Lower leg skin (tissue), 4 donors: ENCODE measurements at regions not wholly inside any gene's neighbourhood (a gene's known extent, or its start where the extent isn't known, plus 50 kb on each side); places are given as distances from the start of the nearest gene placed in this dataset.

Experiments used
- DNase-seq, 2 donors: peaks; one replicate each; pipeline ENCODE4 v3.0.0-alpha.2; 2019; ENCODE audit warnings: low spot score in 2 of 2
- H3K4me3 ChIP-seq: fragments of 200-600 bp; sonication (generic); 2 replicates; pipeline ENCODE4 v1.5.1; 2017; ENCODE audit warnings: mild to moderate bottlenecking, low read depth; ENCODE audit not compliant: poor library complexity, severe bottlenecking
- POLR2A ChIP-seq, 2 donors: fragments of 450-650 bp; IDR thresholded peaks; one replicate each; pipeline ENCODE4 v1.6.1; 2016 to 2017; ENCODE audit warnings: antibody characterized with exemption in 2 of 2, mild to moderate bottlenecking in 1 of 2, moderate library complexity in 1 of 2
- WGBS, 2 donors: methylation state at CpG; one replicate each; pipeline ENCODE4 v1.1.5; 2018; 5-methylcytosine and 5-hydroxymethylcytosine counted together
- intact Hi-C: fragments of 100-400 bp; cut with DNase I; formaldehyde crosslinking; loops from one replicate; pipeline ENCODE4 v1.15.0; 2023; ENCODE audit warnings: low total_unique reads
- TF ChIP-seq, protein P1 (sequence below), 3 donors: fragments of 450-650 bp; IDR thresholded peaks; one replicate each; pipeline ENCODE4 v1.5.1; 2016; ENCODE audit warnings: antibody characterized with exemption in 3 of 3, mild to moderate bottlenecking in 3 of 3, moderate library complexity in 2 of 3

- TF ChIP-seq, protein P1, sequence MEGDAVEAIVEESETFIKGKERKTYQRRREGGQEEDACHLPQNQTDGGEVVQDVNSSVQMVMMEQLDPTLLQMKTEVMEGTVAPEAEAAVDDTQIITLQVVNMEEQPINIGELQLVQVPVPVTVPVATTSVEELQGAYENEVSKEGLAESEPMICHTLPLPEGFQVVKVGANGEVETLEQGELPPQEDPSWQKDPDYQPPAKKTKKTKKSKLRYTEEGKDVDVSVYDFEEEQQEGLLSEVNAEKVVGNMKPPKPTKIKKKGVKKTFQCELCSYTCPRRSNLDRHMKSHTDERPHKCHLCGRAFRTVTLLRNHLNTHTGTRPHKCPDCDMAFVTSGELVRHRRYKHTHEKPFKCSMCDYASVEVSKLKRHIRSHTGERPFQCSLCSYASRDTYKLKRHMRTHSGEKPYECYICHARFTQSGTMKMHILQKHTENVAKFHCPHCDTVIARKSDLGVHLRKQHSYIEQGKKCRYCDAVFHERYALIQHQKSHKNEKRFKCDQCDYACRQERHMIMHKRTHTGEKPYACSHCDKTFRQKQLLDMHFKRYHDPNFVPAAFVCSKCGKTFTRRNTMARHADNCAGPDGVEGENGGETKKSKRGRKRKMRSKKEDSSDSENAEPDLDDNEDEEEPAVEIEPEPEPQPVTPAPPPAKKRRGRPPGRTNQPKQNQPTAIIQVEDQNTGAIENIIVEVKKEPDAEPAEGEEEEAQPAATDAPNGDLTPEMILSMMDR (IDR thresholded peaks at IDR 0.05), result no peak
- no peak for TF ChIP-seq POLR2A (IDR thresholded peaks at IDR 0.05)
- intact Hi-C loops, result no loop called here
- 83 to 87% methylated on average over 4 of the region's 4 CpGs for WGBS, 2 donors
- DNase-seq, result no peak
- H3K4me3 ChIP-seq, result no peak overlapping the region
These were observed 159.9 kb downstream of the FNDC1 start for GRCh38 chr6:159329081-159329480.

DNA sequence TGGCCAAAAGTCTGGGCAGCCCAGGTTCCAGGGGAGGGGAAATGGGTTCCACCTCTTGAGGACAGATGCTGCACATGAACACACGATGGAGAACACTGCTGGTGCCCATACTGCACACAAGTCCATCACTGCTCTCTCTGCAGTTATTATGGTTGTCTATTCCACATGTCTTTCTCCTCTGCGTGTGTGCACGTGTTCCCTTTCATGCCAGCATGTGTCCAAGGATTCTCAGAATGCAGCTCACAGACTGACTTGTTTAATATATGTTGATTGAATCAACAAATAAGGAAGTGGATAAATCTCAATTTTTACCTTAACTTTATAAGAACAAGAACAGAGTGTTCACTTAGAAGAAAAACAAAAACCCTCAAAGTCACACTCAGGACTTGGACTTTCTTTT lies 158.9 kb downstream of the FNDC1 start:
- no peak for DNase-seq
- TF ChIP-seq, protein P1 (IDR thresholded peaks at IDR 0.05), result no peak
- TF ChIP-seq POLR2A (IDR thresholded peaks at IDR 0.05), result no peak
- no peak overlapping the region for H3K4me3 ChIP-seq
- 82 to 90% methylated on average over 3 of the region's 3 CpGs for WGBS, 2 donors
- intact Hi-C loops, result no loop called here

GRCh38 chr6:159325476-159325875 lies 156.3 kb downstream of the FNDC1 start:
- TF ChIP-seq, protein P1 (IDR thresholded peaks at IDR 0.05), result no peak
- no peak for TF ChIP-seq POLR2A (IDR thresholded peaks at IDR 0.05)
- DNase-seq, result no peak
- intact Hi-C loops, result no loop called here
- H3K4me3 ChIP-seq, result no peak overlapping the region
- 86 to 95% methylated on average over 9 of the region's 9 CpGs for WGBS, 2 donors

GRCh38 chr6:159324596-159324995 lies 155.4 kb downstream of the FNDC1 start:
- no peak overlapping the region for H3K4me3 ChIP-seq
- TF ChIP-seq, protein P1 (IDR thresholded peaks at IDR 0.05), result no peak
- TF ChIP-seq POLR2A (IDR thresholded peaks at IDR 0.05), result no peak
- intact Hi-C loops, result no loop called here
- no peak for DNase-seq
- 89 to 93% methylated on average over 2 of the region's 2 CpGs for WGBS, 2 donors
